ENCODE measurements at regions not wholly inside any gene's neighbourhood (a gene's known extent, or its start where the extent isn't known, plus 50 kb on each side); places are given as distances from the start of the nearest gene placed in this dataset.
A peak's percentile ranks its signal among the peaks of the same experiment; 100 is the strongest.
"Not testable (repeated sequence)": the region's sequence is repeated elsewhere in the genome, so short reads cannot be mapped to it uniquely, and the experiment has no call there.

DNA sequence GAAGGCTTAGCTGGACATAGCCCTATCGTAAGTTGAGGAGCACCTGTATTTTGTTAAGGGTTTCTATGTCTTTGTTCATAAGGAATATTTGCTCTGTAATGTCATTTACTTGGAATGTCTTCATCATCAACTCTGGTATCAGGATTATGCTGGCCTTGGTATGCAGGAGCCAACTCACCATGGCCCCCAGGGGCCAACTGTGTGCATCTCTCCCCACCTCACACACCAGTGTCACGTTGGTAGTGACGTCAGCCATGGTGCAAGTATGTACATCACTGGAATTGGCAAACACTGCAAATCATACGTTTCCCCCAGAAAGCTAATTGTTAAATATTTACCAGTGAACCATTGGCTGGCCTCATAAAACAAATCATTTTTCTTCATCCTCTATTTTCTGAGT is 70.8 kb downstream of the YTHDF1 start:
- no peak for DNase-seq (ENCODE audit: low spot score)

DNA sequence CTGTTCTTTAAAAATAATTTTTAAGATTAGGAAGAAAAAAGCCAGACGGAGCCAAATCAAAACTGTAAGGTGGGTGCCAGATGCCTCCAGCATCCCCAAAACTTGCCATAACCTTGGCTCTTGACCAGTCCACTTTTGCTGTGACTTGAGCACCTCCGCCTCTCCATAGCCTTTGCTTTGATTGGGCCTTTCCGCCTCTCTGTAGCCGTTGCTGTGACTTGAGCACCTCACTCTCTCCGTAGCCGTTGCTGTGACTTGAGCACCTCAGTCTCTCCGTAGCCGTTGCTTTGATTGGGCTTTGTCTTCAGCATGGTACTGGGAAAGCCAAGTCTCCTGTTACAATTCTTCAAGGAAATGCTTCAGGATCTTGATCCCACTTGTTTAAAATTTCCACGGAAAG is 73.0 kb downstream of the YTHDF1 start:
- DNase-seq (ENCODE audit: low spot score): no peak

DNA sequence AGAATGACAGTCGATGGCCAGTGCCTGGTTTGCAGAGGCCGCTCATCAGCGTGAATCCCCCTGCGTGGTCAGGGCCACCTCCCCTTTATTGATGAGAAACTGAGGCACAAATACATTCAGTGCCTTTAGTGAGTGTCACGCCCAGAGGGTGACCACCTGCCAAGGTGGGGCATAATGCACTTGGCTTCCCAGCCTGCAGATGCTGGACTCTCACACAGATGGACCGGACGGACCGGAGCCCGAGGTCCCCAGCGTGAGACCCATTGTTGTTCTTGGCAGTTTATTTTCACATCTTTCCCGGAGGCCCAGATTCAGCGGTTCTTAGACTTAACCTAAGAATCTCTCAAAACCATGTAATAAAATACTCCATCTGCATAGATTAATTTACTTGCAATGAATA is 74.4 kb downstream of the YTHDF1 start:
- no peak for DNase-seq (ENCODE audit: low spot score)

DNA sequence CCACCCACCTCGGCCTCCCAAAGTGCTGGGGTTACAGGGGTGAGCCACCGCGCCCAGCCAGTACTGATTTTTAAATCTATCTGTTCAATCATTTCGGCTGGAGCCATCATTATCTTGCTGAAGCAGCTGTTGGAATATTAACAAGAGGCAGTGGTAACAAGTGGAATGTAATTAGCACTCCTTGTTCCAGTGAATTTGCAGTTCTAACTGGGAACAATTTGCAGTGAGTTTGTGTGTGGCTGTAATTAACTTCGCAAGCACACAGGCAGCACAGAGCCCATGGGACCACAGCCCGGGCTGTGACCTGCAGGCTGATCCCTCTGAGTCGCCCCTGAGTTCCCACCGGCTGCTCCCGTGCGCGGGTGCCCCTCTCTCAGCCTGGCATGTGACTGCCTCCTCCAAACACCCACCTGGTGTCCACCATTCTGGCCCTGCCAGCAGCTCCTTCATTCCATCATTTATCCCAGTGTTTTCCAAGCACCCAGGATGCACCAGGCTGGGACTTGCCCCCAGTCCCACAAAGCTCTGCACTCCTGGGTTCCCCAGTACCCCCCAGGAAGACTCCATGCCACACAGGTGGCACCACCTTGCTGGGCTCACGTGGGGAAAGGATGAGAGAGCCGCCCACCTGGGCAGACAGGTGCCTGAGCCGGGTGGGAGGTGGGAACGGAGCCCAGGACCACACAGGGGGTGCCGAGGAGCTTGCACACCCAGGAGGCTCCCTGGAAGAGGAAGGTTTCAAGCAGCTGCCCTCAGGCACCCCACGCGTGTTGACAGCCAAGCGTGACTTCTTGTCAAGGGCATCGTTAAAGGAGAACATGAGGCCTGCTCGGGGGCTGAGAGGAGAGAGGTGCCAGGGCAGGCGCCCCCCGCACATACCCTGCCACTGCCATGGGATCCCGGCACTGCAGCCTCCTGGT is 75.2 kb downstream of the YTHDF1 start:
- DNase-seq (ENCODE audit: low spot score): no peak

DNA sequence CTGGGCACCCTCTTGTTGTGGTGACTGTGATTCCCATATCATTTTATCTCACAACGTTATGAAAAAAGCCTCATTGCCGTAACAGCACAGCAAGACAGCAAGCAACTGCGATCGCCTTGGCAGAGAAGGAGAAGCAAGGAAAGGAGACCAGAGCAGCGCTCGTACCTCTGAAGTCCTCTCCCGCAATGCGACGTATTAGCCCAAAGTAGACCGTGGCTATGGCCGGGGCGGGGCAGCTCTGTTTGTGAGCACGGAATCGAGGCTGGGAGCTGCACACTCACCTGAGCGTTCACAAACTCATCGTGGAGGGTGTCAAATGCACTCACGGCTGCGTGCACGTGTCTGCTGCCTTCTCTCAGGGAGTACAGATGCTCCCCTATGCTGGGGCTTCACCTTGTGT is 76.1 kb downstream of the YTHDF1 start:
- no peak for DNase-seq (ENCODE audit: low spot score)

DNA sequence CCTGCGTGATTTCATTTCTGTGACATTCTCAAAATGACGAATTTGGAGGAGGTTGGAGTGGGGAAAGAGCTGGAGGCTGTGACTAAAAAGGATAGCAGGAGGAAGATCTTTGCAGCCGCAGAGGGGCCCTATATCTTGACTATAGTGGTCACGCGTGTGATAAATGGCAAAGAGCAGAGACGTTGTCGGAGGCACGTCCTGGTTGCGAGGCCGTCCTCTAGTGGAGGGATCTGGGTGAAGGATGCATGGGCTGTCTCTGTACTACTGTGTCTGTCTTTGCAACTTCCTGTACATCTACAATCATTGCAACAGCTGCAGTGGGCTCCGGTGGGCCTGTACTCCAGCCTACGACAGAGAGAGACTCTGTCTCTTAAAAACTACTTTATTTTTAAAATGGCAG is 76.6 kb downstream of the YTHDF1 start:
- no peak for DNase-seq (ENCODE audit: low spot score)

DNA sequence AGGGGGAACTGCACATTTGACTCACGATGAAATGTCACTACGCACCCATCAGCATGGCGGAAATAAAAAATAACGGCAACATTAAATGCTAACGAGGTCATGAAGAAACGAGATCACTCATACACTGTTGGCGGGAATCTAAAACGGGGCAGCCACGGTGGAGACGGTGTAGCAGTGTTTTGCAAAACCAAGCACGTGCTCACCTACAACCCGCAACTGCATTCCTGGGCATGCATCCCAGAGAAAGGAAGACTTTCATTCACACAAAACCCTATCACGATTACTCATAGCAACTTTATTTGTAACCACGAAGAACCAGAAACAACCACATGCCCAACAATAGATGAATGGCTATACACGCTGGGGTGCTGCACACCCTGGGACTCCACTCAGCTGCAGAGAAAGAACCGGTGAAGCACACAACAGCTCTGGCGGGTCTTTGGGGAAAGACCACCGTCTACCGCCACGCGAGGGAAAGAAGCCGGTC is 77.0 kb downstream of the YTHDF1 start:
- peak; percentile 95 for DNase-seq (ENCODE audit: low spot score)

DNA sequence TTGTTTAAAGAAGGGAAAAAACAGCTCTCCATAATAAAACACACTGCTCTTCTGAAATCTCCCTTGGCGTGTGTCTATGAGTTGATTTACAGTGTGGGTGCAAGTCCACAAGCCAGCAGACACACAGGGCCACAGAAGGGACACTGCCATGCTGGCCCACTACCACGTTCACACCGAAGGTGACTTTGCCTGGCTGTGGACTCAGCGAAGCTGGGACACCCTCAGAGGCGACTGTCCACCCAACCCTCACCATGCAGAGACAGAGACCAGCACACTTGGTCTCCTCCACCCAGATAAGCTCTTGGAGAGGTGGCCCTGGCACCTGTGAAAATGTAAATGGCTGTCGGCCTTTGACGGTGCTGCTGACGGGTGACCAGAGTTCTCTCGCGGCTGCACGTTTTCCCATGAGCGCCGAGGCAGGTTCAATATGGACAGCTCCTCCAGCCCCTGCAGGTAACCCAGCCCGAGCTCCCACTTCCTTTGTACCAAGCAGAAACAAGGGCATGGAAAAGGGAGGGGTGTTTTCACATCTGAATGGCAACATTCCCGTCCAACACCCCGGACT is 78.0 kb downstream of the YTHDF1 start:
- DNase-seq (ENCODE audit: low spot score): no peak

DNA sequence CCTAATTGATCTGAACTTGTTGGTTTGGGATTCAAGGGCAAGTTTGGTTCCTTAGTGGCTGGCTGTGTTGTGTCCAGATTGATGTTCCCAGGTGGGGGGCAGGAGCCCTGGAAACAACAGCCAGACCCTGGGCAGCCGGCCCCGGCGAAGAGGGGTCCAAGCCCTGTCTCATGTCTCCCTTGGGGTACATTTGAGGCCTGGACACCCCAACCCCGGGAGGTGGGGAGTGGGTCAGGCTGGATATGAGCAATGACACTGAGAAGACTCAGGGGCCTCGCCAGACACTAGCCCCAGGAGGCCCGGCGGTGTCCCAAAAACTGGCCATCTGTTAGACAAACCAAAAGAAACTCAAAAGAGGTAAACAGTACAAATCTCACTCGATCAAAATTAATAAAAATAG is 79.6 kb downstream of the YTHDF1 start:
- no peak for DNase-seq (ENCODE audit: low spot score)

DNA sequence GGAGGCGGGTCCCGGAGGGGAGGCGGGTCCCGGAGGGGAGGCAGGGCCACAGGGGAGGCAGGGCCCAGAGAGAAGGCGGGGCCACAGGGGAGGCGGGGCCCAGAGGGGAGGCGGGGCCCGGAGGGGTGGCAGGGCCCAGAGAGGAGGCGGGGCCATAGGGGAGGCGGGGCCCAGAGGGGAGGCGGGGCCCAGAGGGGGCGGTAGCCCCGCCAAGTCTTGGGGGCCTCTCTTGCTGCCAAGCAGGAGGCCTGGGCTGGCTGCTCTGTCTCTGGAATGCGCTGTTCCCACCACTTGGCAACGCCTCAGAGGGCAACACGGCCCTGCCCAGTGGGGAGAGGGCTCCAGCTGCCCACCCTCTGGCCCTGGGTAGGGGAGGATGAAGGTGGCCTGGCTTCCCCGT is 80.5 kb downstream of the YTHDF1 start:
- DNase-seq (ENCODE audit: low spot score): no peak

DNA sequence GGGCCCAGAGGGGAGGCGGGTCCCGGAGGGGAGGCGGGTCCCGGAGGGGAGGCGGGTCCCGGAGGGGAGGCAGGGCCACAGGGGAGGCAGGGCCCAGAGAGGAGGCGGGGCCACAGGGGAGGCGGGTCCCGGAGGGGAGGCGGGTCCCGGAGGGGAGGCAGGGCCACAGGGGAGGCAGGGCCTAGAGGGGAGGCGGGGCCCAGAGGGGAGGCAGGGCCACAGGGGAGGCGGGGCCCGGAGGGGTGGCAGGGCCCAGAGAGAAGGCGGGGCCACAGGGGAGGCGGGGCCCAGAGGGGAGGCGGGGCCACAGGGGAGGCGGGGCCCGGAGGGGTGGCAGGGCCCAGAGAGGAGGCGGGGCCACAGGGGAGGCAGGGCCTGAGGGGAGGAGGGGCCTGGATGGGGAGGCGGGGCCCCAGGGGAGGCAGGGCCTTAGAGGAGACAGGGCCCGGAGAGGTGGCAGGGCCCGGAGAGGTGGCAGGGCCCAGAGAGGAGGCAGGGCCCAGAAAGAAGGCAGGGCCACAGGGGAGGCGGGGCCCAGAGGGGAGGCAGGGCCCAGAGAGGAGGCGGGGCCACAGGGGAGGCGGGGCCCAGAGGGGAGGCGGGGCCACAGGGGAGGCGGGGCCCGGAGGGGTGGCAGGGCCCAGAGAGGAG is 81.1 kb downstream of the YTHDF1 start:
- not testable (repeated sequence) for DNase-seq (ENCODE audit: low spot score)

DNA sequence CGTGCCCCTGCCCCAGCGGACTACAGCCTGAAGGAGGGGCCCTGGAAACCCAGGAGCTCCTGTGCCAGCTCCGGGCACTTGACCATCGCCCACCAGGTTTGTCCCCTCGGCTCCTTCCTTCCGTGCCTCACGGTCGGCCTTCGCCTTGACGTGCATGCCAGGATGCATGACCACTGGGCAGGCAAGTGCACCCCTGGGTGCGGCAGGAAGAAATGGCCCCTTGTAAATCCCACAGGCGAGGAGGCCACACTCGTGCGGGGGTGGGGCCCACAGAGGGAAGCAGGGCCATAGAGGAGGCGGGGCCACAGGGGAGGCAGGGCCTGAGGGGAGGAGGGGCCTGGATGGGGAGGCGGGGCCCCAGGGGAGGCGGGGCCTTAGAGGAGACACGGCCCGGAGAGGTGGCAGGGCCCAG is 81.7 kb downstream of the YTHDF1 start:
- DNase-seq (ENCODE audit: low spot score): no peak

DNA sequence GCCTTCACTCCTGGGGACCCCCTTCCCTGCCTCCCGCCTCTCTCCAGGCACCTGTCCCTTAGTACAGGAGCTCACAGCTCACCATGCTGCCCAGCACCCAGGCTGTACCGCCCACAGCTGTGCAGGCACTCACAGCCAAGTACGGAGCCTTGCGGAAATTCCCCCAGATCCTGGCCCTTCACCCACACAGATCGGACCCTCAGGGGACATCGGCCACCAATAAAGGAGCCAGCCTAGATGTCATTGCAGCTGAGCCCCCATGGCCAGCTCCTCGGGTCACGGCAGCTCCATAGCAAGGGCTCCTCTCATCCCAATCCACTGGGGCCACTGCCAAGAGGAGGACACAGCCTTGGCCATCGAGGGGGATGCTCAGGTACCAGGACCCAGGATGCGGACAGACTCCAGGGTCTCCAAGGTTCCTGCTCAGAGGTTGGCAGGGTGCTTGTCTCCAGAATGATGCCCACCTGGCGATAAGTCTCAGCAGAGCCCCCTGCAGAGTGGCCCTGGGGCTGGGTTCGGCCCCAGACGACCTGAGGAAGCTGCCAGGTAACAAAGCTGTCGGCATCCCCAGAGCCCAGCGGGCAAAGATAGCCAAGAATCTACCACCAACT is 82.3 kb downstream of the YTHDF1 start:
- DNase-seq (ENCODE audit: low spot score): no peak

DNA sequence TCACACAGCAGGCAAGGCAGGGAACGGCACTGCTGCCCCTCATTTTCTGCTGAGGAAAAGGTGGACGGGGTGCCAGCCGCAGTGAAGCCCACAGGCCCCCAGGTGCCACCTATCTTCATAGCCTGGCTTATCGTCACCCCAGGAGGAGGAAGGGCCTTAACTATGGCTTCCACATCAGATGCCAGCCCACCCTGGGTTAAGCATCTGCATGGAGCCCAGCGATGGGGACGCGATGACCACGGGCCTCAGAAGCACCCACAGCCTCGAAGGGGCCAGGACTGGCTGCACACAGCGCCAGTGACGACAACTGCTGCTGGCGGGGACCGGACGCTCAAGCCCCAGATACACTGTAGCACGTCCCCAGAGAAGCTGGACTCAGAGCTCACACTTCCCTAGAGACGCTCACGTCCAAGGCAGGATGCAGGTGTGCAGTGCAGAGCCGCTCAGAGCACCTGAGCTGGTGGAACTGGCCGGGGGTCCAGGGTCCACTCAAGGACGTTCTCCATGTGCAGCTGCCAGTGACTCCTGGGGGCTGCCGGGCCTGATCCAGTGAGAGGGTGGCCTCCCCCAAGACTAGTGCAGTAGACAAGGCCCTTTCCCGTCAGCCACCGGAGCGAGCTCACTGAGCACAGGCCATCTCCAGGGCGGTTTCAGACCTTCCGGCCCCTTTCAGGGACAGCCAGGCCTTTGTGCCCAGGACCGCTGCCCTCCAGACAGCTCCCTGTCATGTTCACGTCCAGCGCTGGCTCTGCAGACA is 83.0 kb downstream of the YTHDF1 start:
- no peak for DNase-seq (ENCODE audit: low spot score)

DNA sequence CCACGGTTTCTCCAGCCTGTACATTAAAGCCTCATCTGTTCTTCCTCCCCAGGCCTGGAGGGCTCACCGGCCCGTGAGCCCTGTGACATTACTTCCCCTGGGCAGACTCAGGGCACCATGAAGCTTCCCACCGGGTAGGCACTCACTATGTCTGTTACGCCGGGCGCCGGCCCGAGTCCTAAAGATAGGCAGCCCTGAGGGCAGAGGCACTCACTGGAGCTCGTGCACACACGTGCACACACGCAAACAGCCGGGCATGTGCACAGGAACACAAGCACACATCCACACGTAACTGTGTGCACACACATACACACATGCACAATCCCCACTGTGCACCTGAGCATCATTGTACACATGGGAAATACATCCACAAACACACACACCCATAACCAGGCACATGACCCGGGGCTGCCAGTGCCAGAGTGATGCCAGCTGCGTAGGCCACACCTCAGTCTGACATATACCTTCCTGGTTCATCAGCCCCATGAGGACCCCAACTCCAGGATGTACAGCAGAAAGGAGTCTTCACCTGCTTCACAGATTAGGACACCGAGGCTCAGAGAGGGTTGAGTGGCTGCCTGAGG is 83.7 kb downstream of the YTHDF1 start:
- DNase-seq (ENCODE audit: low spot score): no peak

DNA sequence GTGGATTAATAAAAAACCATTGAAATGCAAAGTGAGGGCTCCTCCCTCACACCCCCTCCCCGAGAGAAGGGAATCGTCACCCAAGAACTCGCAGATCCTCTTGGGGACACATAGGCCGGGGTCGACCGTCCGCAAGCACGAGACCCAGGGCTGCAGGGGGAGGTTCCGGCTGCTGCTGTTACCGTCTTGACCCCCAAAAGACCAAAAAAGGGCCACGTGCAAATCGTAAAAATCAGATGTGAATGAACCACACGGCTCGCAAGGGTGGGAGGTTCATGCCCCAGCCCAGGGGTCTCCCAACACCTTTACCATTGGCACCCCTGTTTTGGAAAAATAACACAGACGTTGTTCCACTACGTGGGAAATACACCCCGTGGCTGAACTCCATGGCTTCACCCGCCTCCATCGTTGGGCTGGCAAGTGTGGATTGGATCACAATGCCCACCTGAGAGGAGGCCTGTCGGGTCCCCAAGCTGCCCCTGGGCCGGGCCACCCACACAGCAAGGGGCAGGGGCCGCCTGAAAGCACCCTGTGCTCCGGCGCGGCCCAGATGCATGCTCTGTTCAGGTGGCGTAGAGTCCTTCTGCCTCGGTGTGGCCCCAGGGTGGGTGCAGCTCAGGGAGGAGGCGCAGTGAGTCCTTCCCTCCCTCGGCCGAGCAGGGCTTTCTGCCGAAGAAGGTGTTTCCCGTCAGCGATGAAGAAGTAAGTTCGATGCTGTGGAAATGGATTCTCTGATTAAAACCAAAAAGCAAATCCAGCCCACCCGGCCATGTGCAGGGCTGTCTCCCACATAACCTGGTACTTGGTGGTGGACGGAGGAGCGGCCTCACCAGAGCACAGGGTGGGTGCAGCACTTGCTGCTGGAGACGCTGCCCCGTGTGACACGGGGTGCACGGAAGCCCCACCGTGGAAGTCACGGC is 85.0 kb downstream of the YTHDF1 start:
- no peak for DNase-seq (ENCODE audit: low spot score)

DNA sequence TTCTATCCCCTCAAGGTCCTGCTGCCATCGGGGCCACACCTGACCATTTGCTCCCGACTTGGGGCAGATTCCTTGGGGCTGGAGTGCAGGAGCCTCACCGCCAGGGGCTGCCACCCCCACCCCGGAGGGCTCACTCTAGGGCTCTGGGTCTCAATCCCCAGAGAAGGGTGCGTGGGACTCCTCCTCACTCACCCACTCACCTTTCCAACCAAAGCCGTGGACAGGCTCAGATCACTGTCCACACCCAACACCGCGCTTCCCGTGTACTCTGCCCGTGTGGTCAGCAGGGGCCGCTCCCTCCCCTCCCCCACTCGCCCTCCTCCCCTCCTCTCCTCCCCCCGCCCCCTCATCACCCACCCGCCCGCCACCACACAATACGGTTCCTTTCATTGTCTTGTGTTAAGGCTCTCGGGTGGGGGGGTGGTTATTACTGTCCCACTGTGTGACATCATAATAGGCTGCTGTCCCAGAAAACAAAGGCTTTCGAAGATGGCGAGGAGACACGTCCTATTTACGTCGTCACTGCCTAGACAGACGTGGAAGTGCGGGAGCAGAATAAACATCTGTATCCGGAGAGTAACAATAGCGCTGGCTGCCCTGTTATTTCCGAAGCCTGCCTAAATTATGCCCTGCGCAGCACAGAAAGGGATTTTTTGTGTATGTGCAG is 85.8 kb downstream of the YTHDF1 start:
- DNase-seq (ENCODE audit: low spot score): no peak

DNA sequence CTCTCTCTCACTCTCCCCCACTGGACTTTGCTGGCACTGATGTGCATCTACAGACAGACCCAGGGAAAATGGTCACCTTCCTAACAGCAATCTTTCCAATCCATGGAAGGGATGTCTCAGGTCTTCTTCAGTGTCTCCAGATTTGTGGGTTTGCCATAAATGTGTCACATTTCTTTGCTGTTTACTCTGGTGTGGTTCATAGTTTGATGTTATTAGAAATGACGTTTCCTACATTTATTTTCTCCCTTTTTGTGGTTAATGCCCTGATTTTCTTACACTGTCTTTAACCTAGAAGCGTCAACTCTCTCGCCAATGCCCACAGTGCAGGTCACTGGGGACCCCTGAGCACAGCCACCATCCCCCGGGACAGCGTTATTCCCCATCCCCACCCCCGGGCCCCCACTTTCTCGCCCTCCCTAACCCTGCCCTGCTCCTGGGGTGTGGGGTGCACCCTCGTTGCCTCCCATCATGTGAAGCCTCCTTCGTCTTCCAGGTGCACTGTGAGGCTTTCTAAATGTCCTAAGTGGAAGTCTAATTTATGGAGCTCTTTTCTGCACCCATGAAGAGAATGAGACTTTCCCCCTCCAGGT is 86.5 kb downstream of the YTHDF1 start:
- no peak for DNase-seq (ENCODE audit: low spot score)

DNA sequence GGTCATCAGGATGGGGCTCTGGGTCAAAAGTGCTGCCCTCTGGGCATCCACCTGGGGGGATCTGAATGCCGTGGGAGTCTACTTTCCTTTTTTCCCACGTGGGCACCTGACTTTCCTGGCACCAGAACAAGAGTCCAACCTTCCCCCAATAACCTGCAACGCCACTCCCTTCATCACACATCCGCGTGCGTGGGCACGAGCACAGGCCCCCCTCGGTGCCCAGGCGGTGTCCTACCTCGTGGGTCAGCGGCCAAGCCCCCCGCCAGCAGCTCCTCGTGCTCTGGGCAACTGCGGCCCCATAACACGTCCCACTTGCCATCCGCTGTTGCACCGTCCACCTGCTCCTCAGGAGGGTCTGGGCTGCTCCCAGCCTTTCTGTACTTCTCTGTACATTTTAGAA is 87.0 kb downstream of the YTHDF1 start:
- DNase-seq (ENCODE audit: low spot score): no peak

DNA sequence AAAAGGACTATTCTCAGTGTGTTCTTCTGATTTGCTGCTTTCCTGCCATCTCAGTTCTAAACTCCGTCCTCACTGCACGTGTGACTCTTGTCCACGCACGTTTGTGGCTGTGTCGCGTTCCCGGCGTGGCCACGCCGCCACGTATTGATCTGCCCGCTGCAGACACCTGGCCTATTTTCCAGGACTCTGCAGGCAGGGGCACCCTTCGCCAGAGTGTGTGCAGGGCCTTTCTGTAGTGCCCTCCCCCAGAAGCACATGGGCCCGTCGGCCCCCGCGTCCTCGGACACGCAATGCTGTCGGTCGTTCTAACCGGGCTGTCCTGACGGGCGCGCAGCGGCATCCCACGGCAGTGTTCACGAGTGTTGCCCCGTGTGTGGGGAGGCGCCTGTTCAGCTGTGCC is 87.6 kb downstream of the YTHDF1 start:
- no peak for DNase-seq (ENCODE audit: low spot score)
